Skin epidermis (tissue), 12 donors: ENCODE measurements at regions not wholly inside any gene's neighbourhood (a gene's known extent, or its start where the extent isn't known, plus 50 kb on each side); places are given as distances from the start of the nearest gene placed in this dataset.
"Not testable (repeated sequence)": the region's sequence is repeated elsewhere in the genome, so short reads cannot be mapped to it uniquely, and the experiment has no call there.

Experiments used
- H3K27ac ChIP-seq, 21 experiments: fragments of 200-600 bp; sonication (generic) in 11 of 21; one replicate each; pipeline ENCODE4 v1.5.0; 2020; ENCODE audit warnings: mild to moderate bottlenecking in 3 of 21, inconsistent platforms in 2 of 21, moderate library complexity in 2 of 21
- H3K4me3 ChIP-seq, 7 experiments: fragments of 200-600 bp; sonication (generic) in 2 of 7; one replicate each; pipeline ENCODE4 v1.5.0; 2020; ENCODE audit warnings: inconsistent platforms in 2 of 7, mild to moderate bottlenecking in 2 of 7, moderate library complexity in 1 of 7

GRCh38 chr7:124192885-124193284 is 160.0 kb upstream of the TMEM229A start:
- Histone ChIP-seq H3K4me3 (no peak overlapping the region), H3K27ac (no peak overlapping the region)

- no peak overlapping the region for H3K4me3 ChIP-seq
- no peak overlapping the region for H3K27ac ChIP-seq
Measured at GRCh38 chr7:124191713-124192112, 158.8 kb upstream of the TMEM229A start.

GRCh38 chr7:124191030-124191429 is 158.2 kb upstream of the TMEM229A start:
- H3K27ac ChIP-seq: no peak overlapping the region
- no peak overlapping the region for H3K4me3 ChIP-seq

- no peak overlapping the region for H3K4me3 ChIP-seq
Measured at GRCh38 chr7:124188576-124188975, 155.7 kb upstream of the TMEM229A start.

GRCh38 chr7:124187962-124188361 is 155.1 kb upstream of the TMEM229A start:
- H3K4me3 ChIP-seq: no peak overlapping the region
- no peak overlapping the region for H3K27ac ChIP-seq

More at GRCh38 chr7:124188576-124188975, 155.7 kb upstream of the TMEM229A start:
- H3K27ac ChIP-seq: no peak overlapping the region

GRCh38 chr7:124183649-124184048 is 150.8 kb upstream of the TMEM229A start:
- Histone ChIP-seq H3K27ac (no peak overlapping the region), H3K4me3 (no peak overlapping the region)

- no peak overlapping the region for H3K4me3 ChIP-seq
- H3K27ac ChIP-seq: no peak overlapping the region
Measured at GRCh38 chr7:124179641-124180040, 146.8 kb upstream of the TMEM229A start.

- no peak overlapping the region for H3K27ac ChIP-seq
- no peak overlapping the region for H3K4me3 ChIP-seq
Measured at GRCh38 chr7:124177891-124178290, 145.0 kb upstream of the TMEM229A start.

GRCh38 chr7:124171812-124172211 is 138.9 kb upstream of the TMEM229A start:
- H3K4me3 ChIP-seq, H3K27ac ChIP-seq: not testable (repeated sequence)

GRCh38 chr7:124171068-124171467 is 138.2 kb upstream of the TMEM229A start:
- Histone ChIP-seq H3K27ac (no peak overlapping the region), H3K4me3 (no peak overlapping the region)

GRCh38 chr7:124168616-124169015 is 135.7 kb upstream of the TMEM229A start:
- no peak overlapping the region for H3K27ac ChIP-seq
- no peak overlapping the region for H3K4me3 ChIP-seq

GRCh38 chr7:124162667-124163066 is 129.8 kb upstream of the TMEM229A start:
- no peak overlapping the region for H3K27ac ChIP-seq
- no peak overlapping the region for H3K4me3 ChIP-seq

GRCh38 chr7:124155432-124156022 is 122.7 kb upstream of the TMEM229A start:
- H3K27ac ChIP-seq: no peak overlapping the region
- H3K4me3 ChIP-seq: no peak overlapping the region

- H3K4me3 ChIP-seq: no peak overlapping the region
- H3K27ac ChIP-seq: no peak overlapping the region
Measured at GRCh38 chr7:124152859-124153692, 120.2 kb upstream of the TMEM229A start.

- no peak overlapping the region for H3K27ac ChIP-seq
- no peak overlapping the region for H3K4me3 ChIP-seq
Measured at GRCh38 chr7:124137664-124138063, 104.8 kb upstream of the TMEM229A start.

GRCh38 chr7:124124201-124124600 is 91.3 kb upstream of the TMEM229A start:
- Histone ChIP-seq H3K4me3 (no peak overlapping the region), H3K27ac (no peak overlapping the region)

- Histone ChIP-seq H3K4me3 (no peak overlapping the region), H3K27ac (no peak overlapping the region)
Measured at GRCh38 chr7:124120911-124121310, 88.0 kb upstream of the TMEM229A start.

GRCh38 chr7:124113045-124113444 is 80.2 kb upstream of the TMEM229A start:
- Histone ChIP-seq H3K4me3 (no peak overlapping the region), H3K27ac (no peak overlapping the region)

GRCh38 chr7:124106575-124106974 is 73.7 kb upstream of the TMEM229A start:
- no peak overlapping the region for H3K27ac ChIP-seq
- H3K4me3 ChIP-seq: no peak overlapping the region

- Histone ChIP-seq H3K27ac (no peak overlapping the region), H3K4me3 (no peak overlapping the region)
Measured at GRCh38 chr7:124101173-124101768, 68.4 kb upstream of the TMEM229A start.

- Histone ChIP-seq H3K27ac (no peak overlapping the region), H3K4me3 (no peak overlapping the region)
Measured at GRCh38 chr7:124100190-124100589, 67.3 kb upstream of the TMEM229A start.
